SK-N-SH (cell line): ENCODE measurements at regions not wholly inside any gene's neighbourhood (a gene's known extent, or its start where the extent isn't known, plus 50 kb on each side); places are given as distances from the start of the nearest gene placed in this dataset.

Source experiments
- EZH2phosphoT487 ChIP-seq: fragments of 200-600 bp; sonication (generic); IDR thresholded peaks from 2 replicates; pipeline ENCODE4 v1.6.1; 2017; ENCODE audit warnings: low read depth, mixed run types, mild to moderate bottlenecking, antibody characterized with exemption, moderate library complexity, borderline replicate concordance
- GATA2 ChIP-seq: sonication (generic); formaldehyde crosslinking; IDR thresholded peaks from 2 replicates; pipeline ENCODE4 v1.5.0; 2020; ENCODE audit warnings: mild to moderate bottlenecking, missing genetic modification reagents
- MEF2A ChIP-seq: IDR thresholded peaks from 2 replicates; pipeline ENCODE4 v1.4.0; 2012; ENCODE audit warnings: low read depth, borderline replicate concordance
- NRF1 ChIP-seq: IDR thresholded peaks from 2 replicates; pipeline ENCODE4 v1.6.1; 2012; ENCODE audit warnings: low read depth, mild to moderate bottlenecking, low read length
- POLR2AphosphoS5 ChIP-seq: IDR thresholded peaks from 2 replicates; pipeline ENCODE4 v1.6.1; 2012; ENCODE audit warnings: low read depth, low read length
- RFX5 ChIP-seq: IDR thresholded peaks from 2 replicates; pipeline ENCODE4 v1.6.1; 2012; ENCODE audit warnings: mild to moderate bottlenecking, improper control_type of control experiment, low read length
- SMC3 ChIP-seq: IDR thresholded peaks from 2 replicates; pipeline ENCODE4 v1.6.1; 2012; ENCODE audit warnings: low read depth, low read length, improper control_type of control experiment
- TAF1 ChIP-seq: IDR thresholded peaks from 2 replicates; pipeline ENCODE4 v1.6.1; 2012; ENCODE audit warnings: low read depth, mild to moderate bottlenecking, low read length, moderate library complexity, borderline replicate concordance
- TF ChIP-seq, protein P1 (sequence below): fragments of 200-600 bp; sonication (generic); IDR thresholded peaks from 2 replicates; pipeline ENCODE4 v1.6.1; 2017; ENCODE audit warnings: antibody characterized with exemption, mild to moderate bottlenecking, moderate library complexity
- TF ChIP-seq, protein P2 (sequence below): IDR thresholded peaks from 2 replicates; pipeline ENCODE4 v1.6.1; 2012; ENCODE audit warnings: mild to moderate bottlenecking, low read depth, low read length, moderate library complexity

DNA sequence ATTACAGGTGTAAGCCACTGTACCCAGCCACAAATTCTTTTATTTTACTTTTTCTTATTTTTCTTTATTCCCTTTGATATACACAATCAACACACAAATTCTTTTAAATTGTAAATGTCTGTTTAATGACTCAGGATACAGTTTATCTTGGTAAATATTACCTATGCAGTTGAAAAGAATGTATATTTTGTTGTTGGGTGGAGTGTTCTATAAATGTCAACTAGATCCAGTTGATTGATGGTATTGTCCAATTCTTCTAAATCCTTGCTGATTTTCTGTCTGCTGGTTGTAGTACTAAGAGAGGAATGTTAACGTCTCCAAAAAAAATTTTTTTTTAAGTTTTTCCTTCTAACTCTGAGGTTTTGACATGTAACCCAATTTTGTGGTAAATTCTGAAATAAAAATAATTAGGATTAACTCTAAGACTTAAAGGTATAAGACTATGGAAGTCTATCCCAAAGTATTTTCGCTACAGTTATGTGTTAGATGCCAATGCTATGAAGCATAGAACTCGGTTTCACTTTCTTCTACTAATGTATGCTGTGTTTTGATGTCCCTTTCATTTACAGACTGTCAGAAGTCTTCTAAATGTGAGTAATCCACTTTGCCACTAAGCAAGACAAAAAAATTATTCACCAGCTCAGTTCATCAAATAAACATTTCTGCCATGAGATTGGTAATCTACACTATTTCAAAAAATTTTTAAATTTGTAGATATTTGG lies 720.2 kb upstream of the C9orf72 start:
- TF ChIP-seq, protein P1, sequence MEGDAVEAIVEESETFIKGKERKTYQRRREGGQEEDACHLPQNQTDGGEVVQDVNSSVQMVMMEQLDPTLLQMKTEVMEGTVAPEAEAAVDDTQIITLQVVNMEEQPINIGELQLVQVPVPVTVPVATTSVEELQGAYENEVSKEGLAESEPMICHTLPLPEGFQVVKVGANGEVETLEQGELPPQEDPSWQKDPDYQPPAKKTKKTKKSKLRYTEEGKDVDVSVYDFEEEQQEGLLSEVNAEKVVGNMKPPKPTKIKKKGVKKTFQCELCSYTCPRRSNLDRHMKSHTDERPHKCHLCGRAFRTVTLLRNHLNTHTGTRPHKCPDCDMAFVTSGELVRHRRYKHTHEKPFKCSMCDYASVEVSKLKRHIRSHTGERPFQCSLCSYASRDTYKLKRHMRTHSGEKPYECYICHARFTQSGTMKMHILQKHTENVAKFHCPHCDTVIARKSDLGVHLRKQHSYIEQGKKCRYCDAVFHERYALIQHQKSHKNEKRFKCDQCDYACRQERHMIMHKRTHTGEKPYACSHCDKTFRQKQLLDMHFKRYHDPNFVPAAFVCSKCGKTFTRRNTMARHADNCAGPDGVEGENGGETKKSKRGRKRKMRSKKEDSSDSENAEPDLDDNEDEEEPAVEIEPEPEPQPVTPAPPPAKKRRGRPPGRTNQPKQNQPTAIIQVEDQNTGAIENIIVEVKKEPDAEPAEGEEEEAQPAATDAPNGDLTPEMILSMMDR, result no peak
- TF ChIP-seq RFX5, result no peak
- no peak for TF ChIP-seq POLR2AphosphoS5
- TF ChIP-seq GATA2 (CRISPR knock-in tag), result no peak
- no peak for TF ChIP-seq NRF1
- no peak for TF ChIP-seq TAF1
- TF ChIP-seq EZH2phosphoT487, result no peak
- no peak for TF ChIP-seq SMC3
- TF ChIP-seq MEF2A, result no peak
- TF ChIP-seq, protein P2, sequence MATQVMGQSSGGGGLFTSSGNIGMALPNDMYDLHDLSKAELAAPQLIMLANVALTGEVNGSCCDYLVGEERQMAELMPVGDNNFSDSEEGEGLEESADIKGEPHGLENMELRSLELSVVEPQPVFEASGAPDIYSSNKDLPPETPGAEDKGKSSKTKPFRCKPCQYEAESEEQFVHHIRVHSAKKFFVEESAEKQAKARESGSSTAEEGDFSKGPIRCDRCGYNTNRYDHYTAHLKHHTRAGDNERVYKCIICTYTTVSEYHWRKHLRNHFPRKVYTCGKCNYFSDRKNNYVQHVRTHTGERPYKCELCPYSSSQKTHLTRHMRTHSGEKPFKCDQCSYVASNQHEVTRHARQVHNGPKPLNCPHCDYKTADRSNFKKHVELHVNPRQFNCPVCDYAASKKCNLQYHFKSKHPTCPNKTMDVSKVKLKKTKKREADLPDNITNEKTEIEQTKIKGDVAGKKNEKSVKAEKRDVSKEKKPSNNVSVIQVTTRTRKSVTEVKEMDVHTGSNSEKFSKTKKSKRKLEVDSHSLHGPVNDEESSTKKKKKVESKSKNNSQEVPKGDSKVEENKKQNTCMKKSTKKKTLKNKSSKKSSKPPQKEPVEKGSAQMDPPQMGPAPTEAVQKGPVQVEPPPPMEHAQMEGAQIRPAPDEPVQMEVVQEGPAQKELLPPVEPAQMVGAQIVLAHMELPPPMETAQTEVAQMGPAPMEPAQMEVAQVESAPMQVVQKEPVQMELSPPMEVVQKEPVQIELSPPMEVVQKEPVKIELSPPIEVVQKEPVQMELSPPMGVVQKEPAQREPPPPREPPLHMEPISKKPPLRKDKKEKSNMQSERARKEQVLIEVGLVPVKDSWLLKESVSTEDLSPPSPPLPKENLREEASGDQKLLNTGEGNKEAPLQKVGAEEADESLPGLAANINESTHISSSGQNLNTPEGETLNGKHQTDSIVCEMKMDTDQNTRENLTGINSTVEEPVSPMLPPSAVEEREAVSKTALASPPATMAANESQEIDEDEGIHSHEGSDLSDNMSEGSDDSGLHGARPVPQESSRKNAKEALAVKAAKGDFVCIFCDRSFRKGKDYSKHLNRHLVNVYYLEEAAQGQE, result no peak
